Sciatic nerve (tissue), 2 donors: ENCODE measurements at regions not wholly inside any gene's neighbourhood (a gene's known extent, or its start where the extent isn't known, plus 50 kb on each side); places are given as distances from the start of the nearest gene placed in this dataset.

Experiments
- ATAC-seq: fragments of 200-7000 bp; cut with Tn5 transposase; one replicate; pipeline ENCODE4 v1.9.1; 2020; ENCODE audit warnings: mild to moderate bottlenecking, moderate library complexity
- DNase-seq: peaks from one replicate; pipeline ENCODE4 v3.0.0-alpha.2; 2020; ENCODE audit warnings: low spot score
- intact Hi-C: fragments of 100-400 bp; cut with DNase I; formaldehyde crosslinking; loops from one replicate; pipeline ENCODE4 v1.14.2; 2022
- donor health status: DM: no; HTN: no; CAD: no.
- donor health status: DM: no; HTN: no; CAD: no.

- no peak for DNase-seq
- intact Hi-C loops: no loop called here
- ATAC-seq: peak; percentile 80
Observed at GRCh38 chr11:80414181-80415165, 973.6 kb upstream of the TENM4 start.

GRCh38 chr11:80412604-80413003, 971.8 kb upstream of the TENM4 start:
- no peak for ATAC-seq
- intact Hi-C loops: no loop called here
- DNase-seq: no peak

GRCh38 chr11:80393210-80393609, 952.4 kb upstream of the TENM4 start:
- DNase-seq (no peak), ATAC-seq (no peak)
- intact Hi-C loops: no loop called here

GRCh38 chr11:80390505-80390904, 949.7 kb upstream of the TENM4 start:
- intact Hi-C loops: no loop called here
- no peak for DNase-seq
- ATAC-seq: no peak

- intact Hi-C loops: no loop called here
- ATAC-seq: no peak
- no peak for DNase-seq
Observed at GRCh38 chr11:80388536-80388935, 947.7 kb upstream of the TENM4 start.

GRCh38 chr11:80388130-80388529, 947.3 kb upstream of the TENM4 start:
- no peak for ATAC-seq
- intact Hi-C loops: no loop called here
- no peak for DNase-seq

- no peak for ATAC-seq
- intact Hi-C loops: no loop called here
- DNase-seq: no peak
Observed at GRCh38 chr11:80383655-80384054, 942.8 kb upstream of the TENM4 start.

GRCh38 chr11:80379620-80380278, 938.9 kb upstream of the TENM4 start:
- intact Hi-C loops: no loop called here
- no peak for ATAC-seq
- no peak for DNase-seq

GRCh38 chr11:80371931-80372330, 931.1 kb upstream of the TENM4 start:
- intact Hi-C loops: no loop called here
- DNase-seq: no peak
- ATAC-seq: peak; percentile 44

GRCh38 chr11:80365980-80366379, 925.1 kb upstream of the TENM4 start:
- no peak for DNase-seq
- intact Hi-C loops: no loop called here
- no peak for ATAC-seq

- intact Hi-C loops: no loop called here
- ATAC-seq: no peak
- no peak for DNase-seq
Observed at GRCh38 chr11:80365076-80365725, 924.4 kb upstream of the TENM4 start.

GRCh38 chr11:80362563-80363340, 921.9 kb upstream of the TENM4 start:
- DNase-seq (no peak), ATAC-seq (no peak)
- intact Hi-C loops: no loop called here

GRCh38 chr11:80355251-80355650, 914.4 kb upstream of the TENM4 start:
- ATAC-seq (no peak), DNase-seq (no peak)
- intact Hi-C loops: no loop called here

- intact Hi-C loops: no loop called here
- ATAC-seq (no peak), DNase-seq (no peak)
Observed at GRCh38 chr11:80350541-80350940, 909.7 kb upstream of the TENM4 start.

- intact Hi-C loops: no loop called here
- no peak for ATAC-seq
Observed at GRCh38 chr11:80349997-80350396, 909.2 kb upstream of the TENM4 start.

GRCh38 chr11:80346353-80347059, 905.7 kb upstream of the TENM4 start:
- DNase-seq (no peak), ATAC-seq (no peak)
- intact Hi-C loops: no loop called here

More at GRCh38 chr11:80349997-80350396, 909.2 kb upstream of the TENM4 start:
- DNase-seq: no peak

- DNase-seq (no peak), ATAC-seq (no peak)
- intact Hi-C loops: no loop called here
Observed at GRCh38 chr11:80343436-80343835, 902.6 kb upstream of the TENM4 start.

GRCh38 chr11:80338231-80338630, 897.4 kb upstream of the TENM4 start:
- ATAC-seq: no peak
- intact Hi-C loops: no loop called here
- no peak for DNase-seq

GRCh38 chr11:80331694-80332093, 890.9 kb upstream of the TENM4 start:
- ATAC-seq (no peak), DNase-seq (no peak)
- intact Hi-C loops: no loop called here
